HAP-1 (cell line): ENCODE measurements at regions not wholly inside any gene's neighbourhood (a gene's known extent, or its start where the extent isn't known, plus 50 kb on each side); places are given as distances from the start of the nearest gene placed in this dataset.
A peak's percentile ranks its signal among the peaks of the same experiment; 100 is the strongest.

Source experiments
- DNase-seq, 2 experiments: peaks; one replicate each; pipeline ENCODE4 v3.0.0-alpha.2; 2016 to 2020; ENCODE audit warnings: low spot score in 2 of 2
- H3K27me3 ChIP-seq: fragments of 250-450 bp; sonication (Bioruptor Pico); 2 replicates; pipeline ENCODE4 v1.5.1; 2020; ENCODE audit warnings: low read depth, mild to moderate bottlenecking, moderate library complexity
- H3K36me3 ChIP-seq: fragments of 250-450 bp; sonication (Bioruptor Pico); replicated peaks from 2 replicates; pipeline ENCODE4 v1.5.1; 2020; ENCODE audit warnings: mild to moderate bottlenecking
- H3K4me1 ChIP-seq: fragments of 250-450 bp; sonication (Bioruptor Pico); 2 replicates; pipeline ENCODE4 v1.5.1; 2020; ENCODE audit warnings: mild to moderate bottlenecking
- H3K4me3 ChIP-seq: fragments of 250-450 bp; sonication (Bioruptor Pico); 2 replicates; pipeline ENCODE4 v1.5.1; 2020; ENCODE audit warnings: mild to moderate bottlenecking, moderate library complexity
- H3K9me3 ChIP-seq: fragments of 250-450 bp; sonication (Bioruptor Pico); 2 replicates; pipeline ENCODE4 v1.5.1; 2020; ENCODE audit warnings: mild to moderate bottlenecking, moderate library complexity
- in situ Hi-C: fragments of 300-500 bp; cut with MboI; formaldehyde crosslinking; loops from 3 replicates; pipeline ENCODE4 v1.14.3; 2020; ENCODE audit warnings: low sequenced_read_pairs, inconsistent platforms, mixed read lengths

DNA sequence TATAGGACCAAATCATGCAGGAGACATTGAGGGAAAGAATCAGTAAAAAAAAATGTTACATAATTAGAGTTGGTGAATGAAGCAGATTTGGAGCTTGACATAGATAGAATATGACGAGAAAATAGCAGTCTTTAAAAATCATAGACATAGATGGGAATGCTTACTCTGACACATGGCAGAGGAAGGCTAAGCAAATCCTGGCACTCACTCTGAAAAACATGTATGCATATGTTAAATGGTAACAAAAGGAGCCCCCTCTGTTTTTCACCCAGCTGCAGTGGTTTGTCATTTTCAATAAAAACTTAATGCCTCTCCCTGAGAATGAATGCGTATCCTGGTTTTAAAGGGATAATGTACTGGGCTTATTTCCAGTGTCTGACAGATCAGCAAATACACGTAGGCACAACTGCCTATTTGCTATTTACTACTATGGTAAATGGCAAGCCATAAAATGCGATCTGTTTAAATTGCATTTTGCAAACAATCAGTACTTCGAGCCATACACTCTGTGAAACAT, 561.2 kb upstream of the SEL1L start:
- DNase-seq = peak; percentile 11 to 52
- no peaks in the 10 kb centered on the region for H3K36me3 ChIP-seq
- no peaks in the 10 kb centered on the region for H3K9me3 ChIP-seq
- in situ Hi-C loops = no loop called here
- no peak overlapping the region for H3K4me3 ChIP-seq
- H3K27me3 ChIP-seq = no peaks in the 10 kb centered on the region
- H3K4me1 ChIP-seq = peaks cover 8% of the 10 kb centered on the region

- in situ Hi-C loops = no loop called here
Measured at GRCh38 chr14:82104013-82104412, 570.4 kb upstream of the SEL1L start.

DNA sequence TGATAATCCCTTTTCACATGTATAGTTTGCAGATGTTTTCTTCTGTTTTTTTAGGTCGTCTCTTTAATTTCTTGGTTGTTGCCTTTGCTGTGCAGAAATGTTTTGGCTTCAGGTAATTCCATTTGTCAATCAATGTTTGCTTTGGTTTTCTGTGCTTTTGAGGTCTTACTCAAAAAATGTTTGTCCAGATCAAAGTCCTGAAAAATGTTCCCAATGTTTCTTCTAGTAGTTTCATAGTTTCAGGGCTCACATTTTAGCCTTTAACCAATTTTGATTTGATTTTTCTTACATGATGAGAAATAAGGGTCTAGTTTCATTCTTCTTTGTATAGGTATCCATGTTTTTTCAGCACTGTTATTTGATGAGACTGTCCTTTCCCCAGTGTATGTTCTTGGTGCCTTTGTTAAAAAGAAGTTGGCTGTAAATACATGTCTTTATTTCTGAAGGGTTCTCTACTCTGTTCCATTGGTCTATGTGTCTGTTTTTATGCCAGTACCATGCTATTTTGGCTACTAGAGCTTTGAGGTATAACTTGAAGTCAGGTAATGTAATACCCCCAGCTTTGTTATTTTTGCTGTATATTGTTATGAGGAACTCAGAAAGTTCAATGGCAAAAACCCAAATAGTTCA, 578.7 kb upstream of the SEL1L start:
- H3K4me3 ChIP-seq = no peak overlapping the region
- in situ Hi-C loops = no loop called here
- no peaks in the 10 kb centered on the region for H3K27me3 ChIP-seq
- no peaks in the 10 kb centered on the region for H3K36me3 ChIP-seq
- no peaks in the 10 kb centered on the region for H3K9me3 ChIP-seq
- H3K4me1 ChIP-seq = no peaks in the 10 kb centered on the region
- DNase-seq = no peak

More at GRCh38 chr14:82104013-82104412, 570.4 kb upstream of the SEL1L start:
- Histone ChIP-seq H3K9me3 (no peaks in the 10 kb centered on the region), H3K27me3 (no peaks in the 10 kb centered on the region), H3K4me3 (no peak overlapping the region), H3K36me3 (no peaks in the 10 kb centered on the region), H3K4me1 (no peaks in the 10 kb centered on the region)
- DNase-seq = no peak

DNA sequence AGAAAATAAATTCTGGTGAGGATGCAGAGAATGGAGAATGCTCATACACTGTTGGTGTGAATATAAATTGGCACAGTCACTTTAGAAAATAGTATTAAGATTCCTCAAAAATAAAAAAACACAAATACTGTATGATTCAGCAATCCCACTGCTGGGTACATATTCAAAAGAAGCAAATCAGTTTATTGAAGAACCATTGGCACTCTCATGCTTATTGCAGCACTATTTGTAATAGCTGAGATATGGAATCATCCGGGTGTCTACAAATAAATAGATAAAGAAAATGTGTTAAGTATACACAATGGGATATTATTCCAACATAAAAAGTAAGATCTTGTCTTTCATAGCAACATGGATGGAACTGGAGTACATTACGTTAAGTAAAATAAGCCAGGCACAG, 579.4 kb upstream of the SEL1L start:
- no peaks in the 10 kb centered on the region for H3K27me3 ChIP-seq
- no peaks in the 10 kb centered on the region for H3K4me1 ChIP-seq
- H3K4me3 ChIP-seq = no peak overlapping the region
- no peaks in the 10 kb centered on the region for H3K9me3 ChIP-seq
- H3K36me3 ChIP-seq = no peaks in the 10 kb centered on the region
- in situ Hi-C loops = no loop called here
- no peak for DNase-seq

- Histone ChIP-seq H3K4me1 (no peaks in the 10 kb centered on the region), H3K36me3 (no peaks in the 10 kb centered on the region), H3K27me3 (no peaks in the 10 kb centered on the region), H3K4me3 (no peak overlapping the region), H3K9me3 (no peaks in the 10 kb centered on the region)
- in situ Hi-C loops = no loop called here
- DNase-seq = no peak
Measured at GRCh38 chr14:82113710-82114109, 580.1 kb upstream of the SEL1L start.

- no peaks in the 10 kb centered on the region for H3K4me1 ChIP-seq
- H3K9me3 ChIP-seq = no peaks in the 10 kb centered on the region
- no peak overlapping the region for H3K4me3 ChIP-seq
- in situ Hi-C loops = no loop called here
- H3K36me3 ChIP-seq = no peaks in the 10 kb centered on the region
- no peak for DNase-seq
- no peaks in the 10 kb centered on the region for H3K27me3 ChIP-seq
Measured at GRCh38 chr14:82116721-82117120, 583.1 kb upstream of the SEL1L start.

- Histone ChIP-seq H3K4me1 (no peaks in the 10 kb centered on the region), H3K9me3 (no peaks in the 10 kb centered on the region), H3K27me3 (no peaks in the 10 kb centered on the region), H3K36me3 (no peaks in the 10 kb centered on the region), H3K4me3 (no peak overlapping the region)
- in situ Hi-C loops = no loop called here
- DNase-seq = no peak
Measured at GRCh38 chr14:82122655-82123054, 589.0 kb upstream of the SEL1L start.

- H3K4me1 ChIP-seq = no peaks in the 10 kb centered on the region
- no peaks in the 10 kb centered on the region for H3K9me3 ChIP-seq
- DNase-seq = no peak
- no peaks in the 10 kb centered on the region for H3K36me3 ChIP-seq
- in situ Hi-C loops = no loop called here
- no peaks in the 10 kb centered on the region for H3K27me3 ChIP-seq
- H3K4me3 ChIP-seq = no peak overlapping the region
Measured at GRCh38 chr14:82124511-82124910, 590.9 kb upstream of the SEL1L start.

- Histone ChIP-seq H3K36me3 (no peaks in the 10 kb centered on the region), H3K4me3 (no peak overlapping the region), H3K9me3 (no peaks in the 10 kb centered on the region), H3K27me3 (no peaks in the 10 kb centered on the region), H3K4me1 (no peaks in the 10 kb centered on the region)
- in situ Hi-C loops = no loop called here
- DNase-seq = no peak
Measured at GRCh38 chr14:82126006-82126405, 592.4 kb upstream of the SEL1L start.

DNA sequence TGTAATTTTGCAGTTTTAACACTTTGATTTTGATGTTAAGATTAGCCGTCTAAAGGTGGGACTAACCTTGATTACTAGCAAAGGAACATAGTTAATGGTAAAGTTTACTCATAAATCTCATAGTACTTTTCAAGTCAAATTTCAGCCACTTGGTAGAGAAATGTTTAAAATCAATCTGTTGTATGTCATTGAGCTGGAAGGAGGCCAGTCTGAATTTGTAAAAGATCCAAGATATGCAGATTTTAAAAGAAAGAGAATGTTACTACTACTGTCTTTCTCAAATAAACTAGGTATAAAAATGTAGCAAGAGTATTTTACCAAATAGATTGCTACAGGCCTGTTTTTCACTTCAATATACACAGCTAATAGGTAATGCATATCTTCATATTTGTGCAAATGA, 600.8 kb upstream of the SEL1L start:
- Histone ChIP-seq H3K9me3 (no peaks in the 10 kb centered on the region), H3K36me3 (no peaks in the 10 kb centered on the region), H3K4me1 (no peaks in the 10 kb centered on the region), H3K4me3 (no peak overlapping the region), H3K27me3 (no peaks in the 10 kb centered on the region)
- DNase-seq = no peak
- in situ Hi-C loops = no loop called here

DNA sequence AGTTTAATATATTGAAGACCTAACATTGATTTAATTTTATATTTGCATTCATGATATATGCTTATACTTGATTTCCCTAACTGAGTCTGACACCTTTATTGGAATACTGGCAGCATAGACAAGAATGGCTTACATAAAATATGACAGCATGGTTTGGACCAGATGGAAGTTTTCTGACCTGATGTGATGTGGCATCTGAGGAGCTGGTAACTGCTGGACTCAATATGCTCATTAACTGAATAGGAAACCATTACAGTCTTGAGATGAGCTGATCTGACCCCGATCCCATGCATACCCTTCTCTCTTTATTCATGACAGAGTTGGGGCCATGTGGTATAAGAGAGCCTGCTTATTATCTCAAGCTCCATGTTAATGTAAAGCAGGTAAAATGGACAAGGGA, 604.8 kb upstream of the SEL1L start:
- DNase-seq = no peak
- in situ Hi-C loops = no loop called here
- no peaks in the 10 kb centered on the region for H3K4me1 ChIP-seq
- H3K27me3 ChIP-seq = no peaks in the 10 kb centered on the region
- no peaks in the 10 kb centered on the region for H3K9me3 ChIP-seq
- H3K36me3 ChIP-seq = no peaks in the 10 kb centered on the region
- H3K4me3 ChIP-seq = no peak overlapping the region

- no peak for DNase-seq
- Histone ChIP-seq H3K4me3 (no peak overlapping the region), H3K4me1 (no peaks in the 10 kb centered on the region), H3K27me3 (no peaks in the 10 kb centered on the region), H3K36me3 (no peaks in the 10 kb centered on the region), H3K9me3 (no peaks in the 10 kb centered on the region)
- in situ Hi-C loops = no loop called here
Measured at GRCh38 chr14:82146846-82147245, 613.2 kb upstream of the SEL1L start.

GRCh38 chr14:82153689-82154088, 620.0 kb upstream of the SEL1L start:
- H3K4me1 ChIP-seq = no peaks in the 10 kb centered on the region
- no peaks in the 10 kb centered on the region for H3K36me3 ChIP-seq
- H3K4me3 ChIP-seq = no peak overlapping the region
- in situ Hi-C loops = no loop called here
- H3K9me3 ChIP-seq = no peaks in the 10 kb centered on the region
- DNase-seq = no peak
- no peaks in the 10 kb centered on the region for H3K27me3 ChIP-seq

GRCh38 chr14:82159624-82160023, 626.0 kb upstream of the SEL1L start:
- in situ Hi-C loops = no loop called here
- Histone ChIP-seq H3K4me3 (no peak overlapping the region), H3K36me3 (no peaks in the 10 kb centered on the region), H3K9me3 (no peaks in the 10 kb centered on the region; the same call in 1 of the 2 replicates), H3K27me3 (no peaks in the 10 kb centered on the region), H3K4me1 (no peaks in the 10 kb centered on the region)
- no peak for DNase-seq

DNA sequence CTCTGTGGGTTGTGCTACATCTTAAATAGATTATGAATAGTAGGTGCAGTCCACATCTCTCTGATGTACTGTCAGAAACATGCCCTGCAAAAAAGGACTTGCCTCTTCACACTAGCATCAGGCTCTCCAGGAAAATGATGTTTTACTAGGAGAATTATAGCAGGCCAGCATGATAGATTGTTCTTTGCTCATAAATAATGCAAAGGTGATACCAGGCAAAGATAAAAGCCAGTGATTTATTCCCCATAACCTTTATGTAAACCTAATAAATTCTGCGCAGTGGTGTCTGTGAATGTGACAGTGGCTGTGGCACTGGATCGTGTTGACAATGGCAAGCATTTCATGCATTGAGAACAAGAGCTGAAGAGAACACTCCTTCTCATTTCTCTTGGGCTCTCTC, 646.5 kb upstream of the SEL1L start:
- no peak for DNase-seq
- no peaks in the 10 kb centered on the region for H3K36me3 ChIP-seq
- H3K4me3 ChIP-seq = no peak overlapping the region
- no peaks in the 10 kb centered on the region for H3K27me3 ChIP-seq
- H3K9me3 ChIP-seq = no peaks in the 10 kb centered on the region
- no peaks in the 10 kb centered on the region for H3K4me1 ChIP-seq
- in situ Hi-C loops = no loop called here
